Stimulated activated CD4-positive, alpha-beta T cell treated with anti-CD3 and anti-CD28 coated beads, Interleukin-2, amount 100 ng/mL, for 24 hours (primary cell): ENCODE measurements at regions not wholly inside any gene's neighbourhood (a gene's known extent, or its start where the extent isn't known, plus 50 kb on each side); places are given as distances from the start of the nearest gene placed in this dataset.
"Not testable (repeated sequence)": the region's sequence is repeated elsewhere in the genome, so short reads cannot be mapped to it uniquely, and the experiment has no call there.

ENCODE experiments used
- DNase-seq, 2 donors: peaks; one replicate each; pipeline ENCODE4 v3.0.0-alpha.2; 2020

GRCh38 chr6:97697456-97697855 lies 414.4 kb upstream of the MMS22L start:
- DNase-seq, result no peak

GRCh38 chr6:97701801-97702200 lies 418.8 kb upstream of the MMS22L start:
- DNase-seq, result no peak

GRCh38 chr6:97702248-97702647 lies 419.2 kb upstream of the MMS22L start:
- DNase-seq, result no peak

- DNase-seq, result no peak
Measured at GRCh38 chr6:97703661-97704060, 420.6 kb upstream of the MMS22L start.

GRCh38 chr6:97705568-97705967 lies 422.6 kb upstream of the MMS22L start:
- no peak for DNase-seq

GRCh38 chr6:97712751-97713150 lies 429.7 kb upstream of the MMS22L start:
- no peak for DNase-seq

- DNase-seq, result no peak
Measured at GRCh38 chr6:97714772-97715171, 431.8 kb upstream of the MMS22L start.

GRCh38 chr6:97717086-97717485 lies 434.1 kb upstream of the MMS22L start:
- no peak for DNase-seq

- no peak for DNase-seq
Measured at GRCh38 chr6:97726378-97726777, 443.4 kb upstream of the MMS22L start.

- DNase-seq, result no peak
Measured at GRCh38 chr6:97732045-97732444, 449.0 kb upstream of the MMS22L start.

GRCh38 chr6:97757575-97757974 lies 474.6 kb upstream of the MMS22L start:
- no peak for DNase-seq

- DNase-seq, result no peak
Measured at GRCh38 chr6:97765461-97765860, 482.4 kb upstream of the MMS22L start.

- no peak for DNase-seq
Measured at GRCh38 chr6:97771372-97771771, 488.4 kb upstream of the MMS22L start.

GRCh38 chr6:97775012-97775411 lies 492.0 kb upstream of the MMS22L start:
- DNase-seq, result no peak

GRCh38 chr6:97778290-97779038 lies 495.4 kb upstream of the MMS22L start:
- DNase-seq, result no peak

- not testable (repeated sequence) for DNase-seq
Measured at GRCh38 chr6:97779039-97779766, 496.2 kb upstream of the MMS22L start.

GRCh38 chr6:97790926-97791590 lies 508.0 kb upstream of the MMS22L start:
- DNase-seq, result no peak

GRCh38 chr6:97805596-97805995 lies 522.6 kb upstream of the MMS22L start:
- DNase-seq, result no peak

GRCh38 chr6:97812940-97813339 lies 529.9 kb upstream of the MMS22L start:
- no peak for DNase-seq

GRCh38 chr6:97813889-97814567 lies 531.0 kb upstream of the MMS22L start:
- DNase-seq, result no peak

- DNase-seq, result no peak
Measured at GRCh38 chr6:97815301-97815812, 532.3 kb upstream of the MMS22L start.

- no peak for DNase-seq
Measured at GRCh38 chr6:97816526-97816925, 533.5 kb upstream of the MMS22L start.

- DNase-seq, result no peak
Measured at GRCh38 chr6:97819710-97820109, 536.7 kb upstream of the MMS22L start.
